GM23338 (cell line): ENCODE measurements at regions not wholly inside any gene's neighbourhood (a gene's known extent, or its start where the extent isn't known, plus 50 kb on each side); places are given as distances from the start of the nearest gene placed in this dataset.

ENCODE experiments used
- ATAC-seq: fragments of 200-7000 bp; cut with Tn5 transposase; 3 replicates; pipeline ENCODE4 v1.9.1; 2020
- DNase-seq: peaks from one replicate; pipeline ENCODE4 v3.0.0-alpha.2; 2015; ENCODE audit warnings: low spot score
- H2AFZ ChIP-seq: fragments of 200-600 bp; sonication (generic); 2 replicates; pipeline ENCODE4 v1.8.0; 2016; ENCODE audit warnings: antibody characterized with exemption, mild to moderate bottlenecking, moderate library complexity
- H3F3A ChIP-seq: fragments of 200-600 bp; sonication (generic); replicated peaks from 2 replicates; pipeline ENCODE4 v1.8.0; 2017; ENCODE audit warnings: antibody characterized with exemption, mixed run types, low read depth
- H3K27ac ChIP-seq: fragments of 200-600 bp; sonication (generic); 2 replicates; pipeline ENCODE4 v1.6.1; 2016; ENCODE audit warnings: low read depth
- H3K27me3 ChIP-seq: fragments of 200-600 bp; sonication (generic); 2 replicates; pipeline ENCODE4 v1.8.0; 2016; ENCODE audit warnings: mild to moderate bottlenecking, mixed run types, moderate library complexity; ENCODE audit not compliant: insufficient read depth
- H3K36me3 ChIP-seq: fragments of 200-600 bp; sonication (generic); 2 replicates; pipeline ENCODE4 v1.8.0; 2016; ENCODE audit warnings: mild to moderate bottlenecking; ENCODE audit not compliant: insufficient read depth
- H3K4me1 ChIP-seq: fragments of 200-600 bp; sonication (generic); 2 replicates; pipeline ENCODE4 v1.8.0; 2016; ENCODE audit warnings: mild to moderate bottlenecking, moderate library complexity; ENCODE audit not compliant: insufficient read depth
- H3K4me2 ChIP-seq: fragments of 200-600 bp; sonication (generic); 2 replicates; pipeline ENCODE4 v1.7.1; 2017; ENCODE audit warnings: mixed run types
- H3K4me3 ChIP-seq: fragments of 200-600 bp; sonication (generic); 2 replicates; pipeline ENCODE4 v1.6.1; 2016; ENCODE audit warnings: mixed run types
- H3K79me2 ChIP-seq: fragments of 200-600 bp; sonication (generic); replicated peaks from 2 replicates; pipeline ENCODE4 v1.8.0; 2017; ENCODE audit warnings: mild to moderate bottlenecking; ENCODE audit not compliant: insufficient read depth
- H3K9me2 ChIP-seq: fragments of 200-600 bp; sonication (generic); 2 replicates; pipeline ENCODE4 v1.8.0; 2017; ENCODE audit not compliant: insufficient read depth
- H4K20me1 ChIP-seq: fragments of 200-600 bp; sonication (generic); replicated peaks from 2 replicates; pipeline ENCODE4 v1.8.0; 2017; ENCODE audit warnings: mild to moderate bottlenecking; ENCODE audit not compliant: insufficient read depth
- H3K27ac Mint-ChIP-seq: 2 replicates; pipeline ENCODE4 v1.8.0; 2020; ENCODE audit warnings: inconsistent platforms, mild to moderate bottlenecking, moderate library complexity, mixed read lengths
- H3K27me3 Mint-ChIP-seq: 3 replicates; pipeline ENCODE4 v1.8.0; 2022; ENCODE audit warnings: low read depth, mild to moderate bottlenecking, moderate library complexity, mixed read lengths, inconsistent platforms; ENCODE audit not compliant: insufficient read depth, poor library complexity
- H3K36me3 Mint-ChIP-seq: 3 replicates; pipeline ENCODE4 v1.8.0; 2021; ENCODE audit warnings: low read depth, mild to moderate bottlenecking, inconsistent platforms, moderate library complexity, mixed read lengths
- H3K4me1 Mint-ChIP-seq: 3 replicates; pipeline ENCODE4 v1.8.0; 2020; ENCODE audit warnings: mild to moderate bottlenecking, inconsistent platforms, mixed read lengths
- H3K4me3 Mint-ChIP-seq: 3 replicates; pipeline ENCODE4 v1.8.0; 2021; ENCODE audit warnings: moderate library complexity, mild to moderate bottlenecking, inconsistent platforms, mixed read lengths
- H3K9me3 Mint-ChIP-seq: 3 replicates; pipeline ENCODE4 v1.8.0; 2020; ENCODE audit warnings: moderate library complexity, mild to moderate bottlenecking, inconsistent platforms, mixed read lengths
- CREB1 ChIP-seq: fragments of 250-450 bp; sonication (Bioruptor Pico); IDR thresholded peaks from 2 replicates; pipeline ENCODE4 v1.5.0; 2020; ENCODE audit warnings: low read depth, mild to moderate bottlenecking, moderate library complexity
- JUNB ChIP-seq: IDR thresholded peaks from one replicate; pipeline ENCODE4 v1.6.1; 2016; ENCODE audit warnings: antibody characterized with exemption; ENCODE audit not compliant: unreplicated experiment
- ZNF331 ChIP-seq: fragments of 250-450 bp; sonication (Bioruptor Pico); IDR thresholded peaks from 2 replicates; pipeline ENCODE4 v1.5.0; 2020; ENCODE audit warnings: low read depth, mild to moderate bottlenecking, moderate library complexity
- ZNF462 ChIP-seq: fragments of 250-450 bp; sonication (Bioruptor Pico); IDR thresholded peaks from 2 replicates; pipeline ENCODE4 v1.5.0; 2020; ENCODE audit warnings: mild to moderate bottlenecking, moderate library complexity

- Histone ChIP-seq H3K36me3 (no peaks in the 10 kb centered on the region), H2AFZ (peak overlapping the region; percentile 76), H3K4me2 (no peak overlapping the region), H3K79me2 (no peaks in the 10 kb centered on the region), H3K27me3 (no peaks in the 10 kb centered on the region), H4K20me1 (no peaks in the 10 kb centered on the region), H3F3A (no peaks in the 10 kb centered on the region), H3K27ac (no peak overlapping the region), H3K4me3 (no peak overlapping the region), H3K9me2 (peaks cover 14% of the 10 kb centered on the region; the same call in 1 of the 2 replicates), H3K4me1 (peaks cover 6% of the 10 kb centered on the region; the same call in 1 of the 2 replicates)
- no peak for ATAC-seq
- no peak for TF ChIP-seq ZNF331
- 0 out of 2 replicates have a peak, but pooled peaks have one; percentile 26 for TF ChIP-seq ZNF462
- Mint-ChIP-seq H3K27me3 (no peaks in the 10 kb centered on the region), H3K4me3 (no peak overlapping the region), H3K27ac (peak overlapping the region; percentile 19; the same call in 1 of the 2 replicates), H3K9me3 (no peaks in the 10 kb centered on the region; the same call in 2 of the 3 replicates), H3K4me1 (peaks cover 17% of the 10 kb centered on the region), H3K36me3 (no peaks in the 10 kb centered on the region; the same call in 2 of the 3 replicates)
- no peak for DNase-seq
These were observed 545.8 kb upstream of the CITED2 start for GRCh38 chr6:139920027-139920775.

- no peaks in the 10 kb centered on the region for H3K36me3 ChIP-seq
- no peaks in the 10 kb centered on the region for H3F3A ChIP-seq
- Mint-ChIP-seq H3K36me3 (peaks cover 2% of the 10 kb centered on the region), H3K27ac (no peak overlapping the region), H3K9me3 (no peaks in the 10 kb centered on the region; the same call in 2 of the 3 replicates), H3K27me3 (peaks cover under 1% of the 10 kb centered on the region), H3K4me1 (peaks cover 17% of the 10 kb centered on the region), H3K4me3 (no peak overlapping the region)
- no peak overlapping the region for H3K4me3 ChIP-seq
- peaks cover 14% of the 10 kb centered on the region; the same call in 1 of the 2 replicates for H3K9me2 ChIP-seq
- no peaks in the 10 kb centered on the region for H3K27me3 ChIP-seq
- no peak overlapping the region for H3K27ac ChIP-seq
- H3K4me1 ChIP-seq: peaks cover 6% of the 10 kb centered on the region; the same call in 1 of the 2 replicates
- H4K20me1 ChIP-seq: no peaks in the 10 kb centered on the region
- no peak overlapping the region for H2AFZ ChIP-seq
- H3K4me2 ChIP-seq: no peak overlapping the region
- no peak for DNase-seq
- H3K79me2 ChIP-seq: no peaks in the 10 kb centered on the region
- ATAC-seq: no peak
- no peak for TF ChIP-seq CREB1 (CRISPR knock-in tag)
- no peak for TF ChIP-seq JUNB
These were observed 544.9 kb upstream of the CITED2 start for GRCh38 chr6:139919107-139920026.
